ENCODE measurements at regions not wholly inside any gene's neighbourhood (a gene's known extent, or its start where the extent isn't known, plus 50 kb on each side); places are given as distances from the start of the nearest gene placed in this dataset.
"Not testable (repeated sequence)": the region's sequence is repeated elsewhere in the genome, so short reads cannot be mapped to it uniquely, and the experiment has no call there.

DNA sequence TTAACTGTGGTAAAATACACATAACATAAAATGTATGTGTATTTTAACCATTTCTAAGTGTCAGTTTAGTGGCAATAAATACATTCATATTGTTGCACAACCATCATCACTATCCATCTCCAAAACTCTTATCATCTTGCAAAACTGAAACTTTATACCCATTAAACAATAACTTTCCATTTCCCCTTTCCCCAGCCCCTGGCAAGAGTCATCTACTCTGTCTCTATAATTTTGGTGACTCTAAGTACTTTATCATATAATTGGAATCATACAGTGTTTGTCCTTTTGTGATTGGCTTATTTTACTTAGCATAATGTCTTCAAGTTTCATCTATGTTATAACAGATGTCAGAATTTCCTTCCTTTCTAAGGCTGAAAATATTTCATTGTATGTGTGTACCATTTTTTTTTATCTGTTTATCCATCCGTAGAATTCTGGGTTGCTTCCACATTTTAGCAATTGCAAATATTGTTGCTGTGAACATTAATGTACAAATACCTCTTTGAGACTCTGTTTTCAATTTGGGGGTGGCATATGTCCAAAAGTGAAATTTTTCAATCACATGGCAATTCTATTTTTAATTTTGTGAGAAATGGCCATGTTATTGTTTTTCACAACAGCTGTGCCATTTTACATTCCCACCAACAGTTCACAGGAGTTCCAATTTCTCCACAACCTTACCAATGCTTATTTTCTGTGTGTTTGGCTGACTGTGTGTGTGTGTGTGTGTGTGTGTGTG, 153.9 kb upstream of the GORAB start:
- DNase-seq, result no peak

DNA sequence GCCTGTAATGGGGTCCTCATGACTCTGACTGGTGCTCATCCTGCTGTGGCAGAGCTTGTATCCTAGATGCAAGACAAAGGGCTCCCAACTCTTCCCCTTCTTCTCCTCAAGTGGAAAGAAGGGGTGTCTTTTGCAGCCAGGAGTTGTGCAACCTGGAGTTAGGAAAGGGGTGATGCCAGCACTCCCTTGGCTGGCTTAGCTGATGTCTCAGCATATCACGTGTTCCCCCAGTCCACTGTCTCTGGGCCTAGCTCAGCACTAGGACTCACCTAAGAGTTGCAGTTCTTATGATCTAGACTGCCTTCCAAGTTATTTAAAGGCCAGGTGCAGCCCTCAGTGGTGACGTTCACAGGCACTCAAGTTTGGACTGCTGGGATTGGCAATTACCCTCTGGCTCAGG, 146.2 kb upstream of the GORAB start:
- DNase-seq, result no peak

DNA sequence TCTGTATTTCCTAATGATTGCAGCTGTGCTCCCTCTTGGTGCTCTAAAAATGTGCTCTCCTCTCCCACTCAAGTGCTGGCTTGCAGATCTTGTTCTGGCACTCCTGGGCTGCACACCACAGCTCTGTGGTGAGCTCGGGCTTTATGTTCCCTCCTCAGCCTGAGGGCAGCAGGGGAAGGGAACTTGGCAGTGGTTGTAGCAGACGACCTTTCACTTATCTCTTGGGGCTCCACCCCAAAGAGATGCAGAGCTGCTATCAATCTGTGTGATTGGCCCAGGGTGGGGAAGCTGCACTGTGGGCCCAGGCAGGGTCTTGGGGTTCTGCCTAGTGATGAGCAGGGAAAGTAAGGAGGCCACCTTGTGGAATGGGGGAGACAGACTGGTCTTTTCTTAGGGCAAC, 143.5 kb upstream of the GORAB start:
- DNase-seq, result no peak

DNA sequence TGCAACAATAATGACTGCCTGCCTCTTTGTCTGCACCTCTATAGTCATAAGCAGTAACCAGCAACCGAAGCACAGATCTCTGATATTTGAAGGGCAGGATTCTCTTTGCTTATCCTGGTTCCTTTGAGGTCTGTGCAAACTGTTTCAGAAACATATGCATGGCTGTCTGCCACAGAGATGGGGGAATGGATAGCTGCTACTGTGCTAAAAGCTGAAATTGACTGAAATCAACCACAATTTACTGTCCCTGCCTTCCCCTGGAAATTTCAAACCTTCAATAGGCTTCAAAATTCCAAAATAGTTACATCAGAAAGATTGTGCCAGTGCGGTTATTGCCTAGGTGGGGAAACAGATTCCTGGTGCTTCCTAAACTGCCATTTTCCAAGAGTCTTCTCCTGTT, 136.8 kb upstream of the GORAB start:
- DNase-seq, result peak; percentile 28

DNA sequence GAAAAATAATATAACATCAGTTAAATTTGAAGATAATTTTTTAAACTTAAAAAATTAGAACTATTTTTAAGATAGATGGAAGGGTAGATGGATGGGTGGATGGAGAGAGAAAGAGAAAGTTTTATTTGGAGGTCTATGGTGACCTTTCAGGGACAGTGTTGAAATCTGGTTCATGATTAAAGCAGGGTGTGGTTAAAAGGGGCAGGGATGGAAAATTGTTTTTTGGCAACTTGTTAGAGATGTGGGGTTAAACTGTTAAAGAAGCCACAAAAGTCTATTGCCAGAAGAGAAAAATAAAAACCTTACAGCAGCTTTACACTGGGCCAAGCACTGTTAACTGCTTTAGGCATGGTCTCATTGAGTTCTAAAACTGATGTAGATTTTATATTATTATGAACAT, 134.9 kb upstream of the GORAB start:
- no peak for DNase-seq

DNA sequence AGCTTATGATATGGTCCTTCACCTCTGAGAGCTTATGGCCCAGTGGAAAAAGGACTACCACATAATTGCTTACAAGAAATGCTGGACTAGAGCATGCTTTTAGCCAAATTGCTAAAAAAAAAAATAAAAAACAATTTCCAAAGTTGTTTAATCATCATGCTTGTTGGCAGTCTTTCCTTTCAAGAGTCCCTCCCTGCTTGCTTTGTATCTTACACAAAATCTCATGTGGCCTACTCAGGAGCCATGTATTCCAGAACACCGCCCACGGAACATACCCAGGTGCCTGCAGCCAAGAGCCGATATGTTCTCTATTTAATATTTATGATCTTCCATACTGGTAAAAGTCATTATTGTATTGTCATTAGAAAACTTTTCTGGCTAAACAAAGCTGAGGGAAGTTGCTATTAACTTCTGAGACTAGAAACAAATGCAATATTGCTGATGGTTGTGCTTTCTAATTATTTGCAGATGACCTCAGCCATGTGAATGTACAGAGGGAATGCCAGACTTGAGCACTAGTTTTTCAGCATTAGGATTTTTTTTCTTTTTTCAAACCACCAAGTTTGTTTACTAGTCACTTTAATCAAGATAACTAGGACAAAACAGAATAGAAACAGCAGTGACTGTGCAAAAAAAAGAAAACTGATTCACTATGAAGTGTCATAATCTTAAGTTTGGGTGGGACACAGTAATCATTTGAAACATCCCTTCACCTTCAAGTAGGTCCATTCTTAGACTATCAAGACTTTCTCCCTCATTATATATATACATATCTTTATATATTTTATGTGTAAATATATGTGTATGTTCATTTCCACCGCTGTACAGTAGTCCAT, 129.3 kb upstream of the GORAB start:
- peak; percentile 67 for DNase-seq

DNA sequence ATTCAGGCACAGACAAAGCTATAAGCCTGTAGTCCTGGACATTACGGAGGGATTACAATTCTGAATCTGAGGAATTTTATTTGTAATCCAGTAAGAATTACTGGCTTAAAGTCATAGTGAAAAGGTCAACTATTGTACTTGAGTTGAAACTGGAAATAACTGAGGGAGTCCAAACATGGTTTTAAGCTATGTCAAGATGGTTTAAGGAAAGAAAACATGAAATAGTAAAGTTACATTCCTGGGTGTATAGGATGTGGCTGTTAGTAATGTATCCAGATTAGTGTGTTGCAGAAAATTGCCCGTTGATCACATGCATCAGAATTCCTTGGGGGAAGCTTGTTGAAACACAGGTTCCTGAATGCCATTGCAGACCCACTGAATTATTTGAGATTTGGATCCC, 124.8 kb upstream of the GORAB start:
- no peak for DNase-seq

DNA sequence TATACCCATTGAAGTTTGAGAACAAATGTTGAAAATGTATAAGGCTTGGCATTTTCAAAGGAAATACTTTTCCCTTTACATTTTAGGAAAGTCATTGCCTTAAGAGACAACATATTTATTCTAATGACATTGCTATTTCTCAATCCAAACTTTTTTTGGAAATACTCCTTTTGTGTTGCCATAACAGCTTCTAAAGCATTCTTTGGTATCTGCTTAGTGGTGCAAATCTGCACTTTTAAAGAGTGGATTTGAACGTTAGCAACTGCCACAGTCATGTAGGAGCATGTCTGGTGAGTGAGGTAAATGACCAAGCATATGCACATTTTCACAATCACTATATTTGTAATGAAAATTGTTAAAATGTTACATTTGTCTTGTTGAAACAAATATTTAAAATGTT, 124.4 kb upstream of the GORAB start:
- DNase-seq, result no peak

DNA sequence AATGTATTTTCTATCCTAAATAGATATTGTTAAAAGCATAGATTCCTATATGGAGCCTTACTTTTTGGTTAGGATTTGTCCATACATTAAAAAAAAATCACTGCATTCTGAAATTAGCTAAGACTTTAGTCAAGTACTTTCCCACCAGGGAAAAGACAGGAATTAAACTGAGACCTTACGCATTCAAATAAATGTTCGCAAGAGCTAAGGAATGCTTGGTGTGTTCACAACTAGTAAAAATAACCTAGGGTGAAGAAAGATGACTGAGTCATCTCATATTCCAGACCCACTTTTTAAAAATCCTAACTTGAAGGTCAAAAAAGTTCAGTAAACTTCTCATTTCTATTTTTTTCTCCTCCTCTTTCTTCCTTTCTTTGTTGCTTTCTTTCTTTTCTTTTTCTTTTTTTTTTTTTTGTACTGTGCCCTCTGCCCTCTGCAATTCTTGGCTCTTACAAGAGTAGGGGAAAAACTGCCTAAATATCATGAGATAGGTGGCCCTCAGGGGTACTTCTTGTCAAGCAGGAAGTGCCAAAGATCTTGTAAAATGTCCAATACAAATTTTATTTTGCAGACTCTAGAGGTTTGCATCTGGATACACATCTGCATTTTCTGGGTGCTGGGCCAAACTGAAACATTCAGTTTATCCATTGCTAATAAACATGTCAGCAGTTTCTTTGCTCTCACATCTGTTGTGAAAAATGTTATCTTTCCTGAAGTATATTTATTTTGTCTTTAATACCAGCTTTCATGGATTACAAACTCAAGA, 121.4 kb upstream of the GORAB start:
- DNase-seq, result peak; percentile 57

DNA sequence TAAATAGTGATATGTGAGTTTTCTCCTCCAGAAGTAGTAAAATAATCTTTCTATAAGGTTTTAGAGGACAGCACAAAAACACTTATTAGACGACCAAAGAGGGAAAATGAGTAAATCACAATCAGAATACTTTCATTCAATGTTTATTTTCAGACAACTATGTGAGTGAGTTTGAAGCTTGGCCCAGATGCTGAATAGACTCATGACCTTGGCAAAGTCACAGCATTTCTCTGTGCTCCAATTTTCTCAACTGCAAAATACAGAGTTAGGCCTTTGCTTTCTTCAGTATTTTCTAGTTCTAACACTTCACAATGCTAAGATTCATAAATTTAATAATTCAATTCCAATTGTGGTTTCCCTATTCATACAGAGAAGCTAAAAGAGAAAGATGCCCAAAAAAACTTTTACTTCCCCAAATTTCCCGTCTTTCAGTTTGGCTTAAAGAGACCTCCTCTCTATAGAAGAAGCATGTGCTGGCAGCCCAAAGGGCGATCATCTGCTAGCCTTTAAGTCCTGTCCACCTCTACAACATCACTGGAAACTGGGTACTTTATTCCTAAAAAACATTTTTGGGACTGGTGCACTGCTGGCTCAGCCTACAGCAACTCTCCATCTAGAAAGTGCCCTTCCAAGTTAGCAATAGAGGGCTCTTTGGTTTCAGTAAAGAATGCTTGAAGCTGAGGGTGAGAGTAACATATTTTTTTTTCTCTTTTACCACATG, 116.8 kb upstream of the GORAB start:
- DNase-seq, result no peak

DNA sequence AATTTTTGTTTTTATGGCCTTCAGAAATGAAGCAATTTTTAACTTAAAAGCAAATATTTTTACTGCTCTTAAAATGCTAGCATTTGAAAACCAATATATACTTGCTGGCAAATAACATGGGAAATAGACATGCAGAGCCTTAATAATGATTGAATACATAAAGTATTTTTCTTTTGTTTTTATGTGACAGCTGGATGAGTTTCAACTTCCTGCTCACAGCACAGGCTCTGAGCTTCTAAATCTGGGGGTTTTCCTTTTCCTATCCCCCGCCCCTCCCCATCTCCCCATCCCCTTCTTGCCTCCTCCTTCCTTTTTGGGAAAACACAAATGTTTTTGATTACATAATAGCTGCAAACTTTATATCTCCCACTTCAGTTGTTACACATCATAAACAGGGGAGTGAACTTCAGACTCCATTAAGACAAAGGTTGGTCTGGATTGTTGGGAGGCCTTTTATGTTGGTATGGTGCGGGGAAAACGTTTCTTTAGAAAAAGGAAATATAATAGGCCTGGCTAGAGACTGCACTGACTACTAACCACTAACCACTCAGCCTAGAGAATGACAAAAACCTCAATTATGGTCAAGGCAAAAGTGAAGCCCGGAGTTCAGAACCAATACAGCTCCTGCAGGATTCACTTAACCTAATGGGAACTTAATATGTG, 116.1 kb upstream of the GORAB start:
- DNase-seq, result peak; percentile 60

DNA sequence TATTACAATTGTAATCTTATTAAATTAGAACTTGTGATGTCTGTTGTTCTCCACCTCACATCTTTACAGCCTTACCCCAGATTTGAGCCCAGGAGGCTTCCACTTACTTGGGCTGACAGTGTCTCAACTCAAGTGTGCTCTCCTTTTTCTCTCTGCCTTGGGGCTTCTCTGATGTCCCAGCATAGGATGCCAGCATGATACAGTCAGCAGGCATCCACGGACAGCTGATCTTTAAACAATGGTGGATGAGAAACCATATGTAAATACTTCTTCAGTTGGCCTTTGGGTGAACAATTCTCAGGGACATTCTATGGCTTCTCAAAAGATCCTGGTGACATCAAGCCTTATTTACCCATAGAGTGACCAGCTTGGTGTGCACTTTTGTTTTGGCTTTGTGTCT, 107.6 kb upstream of the GORAB start:
- no peak for DNase-seq

DNA sequence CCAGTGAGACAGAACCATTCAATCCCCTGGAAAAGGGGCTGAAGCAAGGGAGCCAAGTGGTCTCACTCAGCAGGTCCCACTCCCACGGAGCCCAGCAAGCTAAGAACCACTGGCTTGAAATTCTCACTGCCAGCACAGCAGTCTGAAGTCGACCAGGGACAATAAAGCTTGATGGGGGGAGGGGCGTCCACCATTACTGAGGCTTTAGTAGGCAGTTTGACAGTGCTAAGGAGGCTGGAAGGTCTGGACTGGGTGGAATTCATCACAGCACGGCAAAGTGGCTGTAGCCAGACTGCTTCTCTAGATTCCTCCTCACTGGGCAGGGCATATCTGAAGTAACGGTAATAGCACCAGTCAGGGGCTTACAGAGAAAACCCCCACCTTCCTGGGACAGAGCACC, 105.4 kb upstream of the GORAB start:
- no peak for DNase-seq

DNA sequence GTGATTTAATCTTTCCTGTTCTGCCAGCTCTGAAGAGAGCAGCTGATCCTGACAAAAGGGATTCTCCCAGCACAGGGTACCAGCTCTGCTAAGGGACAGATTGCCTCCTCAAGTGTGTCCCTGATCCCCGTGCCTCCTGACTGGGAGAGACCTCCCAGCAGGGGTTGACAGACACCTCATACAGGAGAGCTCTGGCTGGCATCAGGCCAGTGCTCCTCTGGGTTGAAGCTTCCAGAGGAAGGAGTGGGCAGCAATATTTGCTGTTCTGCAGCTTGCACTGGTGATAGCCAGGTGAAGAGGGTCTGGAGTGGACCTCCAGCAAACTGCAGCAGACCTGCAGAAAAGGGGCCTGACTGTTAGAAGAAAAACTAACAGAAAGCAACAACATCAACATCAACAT, 105.0 kb upstream of the GORAB start:
- DNase-seq, result not testable (repeated sequence)

DNA sequence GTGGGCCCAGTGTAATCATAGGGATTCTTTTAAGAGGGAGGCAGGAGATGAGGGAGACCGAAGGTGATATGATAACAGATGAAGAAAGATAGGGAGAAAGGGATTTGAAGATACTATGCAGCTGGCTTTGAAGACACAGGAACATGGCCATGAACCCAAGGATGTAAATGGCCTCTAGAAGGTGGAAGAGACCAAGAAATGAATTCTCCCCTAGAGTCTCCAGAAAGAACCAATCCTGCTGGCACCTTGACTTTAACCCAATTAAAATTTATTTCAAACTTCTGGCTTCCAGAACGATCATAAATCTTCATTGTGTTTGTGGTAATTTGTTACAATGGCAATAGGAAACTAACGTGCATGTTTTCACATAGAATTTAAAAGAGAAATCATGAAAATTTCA, 95.0 kb upstream of the GORAB start:
- DNase-seq, result no peak

DNA sequence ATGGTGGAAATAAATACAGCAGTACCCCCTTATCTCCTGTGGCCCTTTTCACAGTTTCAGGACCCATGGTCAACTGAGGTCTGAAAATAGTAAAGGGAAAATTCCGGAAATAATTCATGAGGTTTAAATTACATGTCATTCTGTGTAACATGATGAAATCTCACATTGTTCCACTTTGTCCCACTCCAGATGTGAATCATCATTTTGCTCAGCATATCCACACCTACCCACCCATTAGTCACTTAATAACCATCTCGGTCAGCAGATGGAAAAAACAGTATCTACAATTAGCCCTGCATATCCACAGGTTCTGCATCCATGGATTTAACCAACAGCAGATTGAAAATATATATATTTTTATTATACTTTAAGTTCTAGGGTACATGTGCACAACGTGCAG, 86.9 kb upstream of the GORAB start:
- DNase-seq, result no peak

DNA sequence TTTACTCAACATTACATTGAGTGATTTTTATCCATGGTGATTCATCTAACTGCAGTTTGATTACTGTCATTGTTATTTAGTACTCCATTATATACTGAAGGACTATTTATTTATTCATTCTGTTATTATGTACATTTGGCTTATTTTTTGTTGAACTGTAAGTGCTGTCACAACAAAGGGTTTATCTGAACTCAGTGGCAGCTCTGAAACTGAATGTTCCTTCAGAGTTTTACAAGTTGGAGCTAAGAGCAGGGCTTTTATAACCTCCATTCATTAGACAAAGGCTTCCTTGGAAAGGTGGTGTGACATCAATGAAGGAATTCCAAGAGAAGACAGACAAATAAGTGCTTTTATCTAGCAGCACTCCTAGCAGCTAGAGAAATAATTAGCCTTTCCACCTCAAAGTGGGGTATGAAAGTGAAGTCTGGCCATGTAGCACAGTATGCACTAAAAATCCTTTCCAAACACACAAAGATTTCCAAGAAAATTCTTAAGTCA, 83.3 kb upstream of the GORAB start:
- DNase-seq, result no peak

DNA sequence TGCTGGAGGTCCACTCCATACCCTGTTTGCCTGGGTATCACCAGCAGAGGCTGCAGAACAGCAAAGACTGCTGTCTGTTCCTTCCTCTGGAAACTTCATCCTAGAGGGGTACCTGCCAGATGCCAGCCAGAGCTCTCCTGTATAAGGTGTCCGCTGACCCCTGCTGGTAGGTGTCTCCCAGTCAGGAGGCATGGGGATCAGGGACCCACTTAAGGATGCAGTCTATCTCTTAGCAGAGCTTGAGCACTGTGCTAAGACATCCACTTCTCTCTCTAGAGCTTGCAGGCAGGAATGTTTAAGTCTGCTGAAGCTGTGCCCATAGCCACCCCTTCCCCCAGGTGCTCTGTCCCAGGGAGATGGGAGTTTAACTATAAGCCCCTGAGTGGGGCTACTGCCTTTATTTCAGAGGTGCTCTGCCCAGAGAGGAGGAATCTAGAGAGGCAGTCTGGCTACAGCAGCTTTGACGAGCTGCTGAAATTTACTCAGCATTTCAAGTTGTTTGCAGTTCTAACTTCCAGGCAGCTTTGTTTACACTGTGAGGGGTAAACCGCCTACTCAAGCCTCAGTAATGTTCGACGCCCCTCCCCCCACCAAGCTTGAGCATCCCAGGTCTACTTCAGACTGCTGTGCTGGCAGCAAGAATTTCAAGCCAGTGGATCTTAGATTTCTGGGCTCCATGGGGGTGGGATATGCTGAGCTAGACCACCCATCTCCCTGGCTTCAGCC, 74.5 kb upstream of the GORAB start:
- DNase-seq, result not testable (repeated sequence)

DNA sequence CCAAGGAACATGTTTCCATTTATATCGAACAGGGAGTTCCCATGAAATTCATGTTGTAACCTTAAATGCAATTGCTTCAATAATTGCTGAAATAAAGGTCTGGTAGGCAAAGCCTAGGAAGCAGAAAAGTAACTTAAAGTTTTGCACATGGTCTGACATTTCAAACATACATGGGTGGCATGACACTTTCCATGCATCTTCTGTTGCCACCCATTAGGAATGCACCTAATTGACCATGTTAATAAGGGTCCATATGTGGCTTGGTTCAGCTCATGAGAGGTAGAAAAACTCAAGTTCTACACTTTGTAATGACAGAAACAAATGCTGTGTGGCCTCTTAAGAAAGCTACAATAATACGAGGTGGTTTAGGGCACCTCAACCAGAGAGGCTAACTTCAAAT, 72.0 kb upstream of the GORAB start:
- peak; percentile 17 for DNase-seq

DNA sequence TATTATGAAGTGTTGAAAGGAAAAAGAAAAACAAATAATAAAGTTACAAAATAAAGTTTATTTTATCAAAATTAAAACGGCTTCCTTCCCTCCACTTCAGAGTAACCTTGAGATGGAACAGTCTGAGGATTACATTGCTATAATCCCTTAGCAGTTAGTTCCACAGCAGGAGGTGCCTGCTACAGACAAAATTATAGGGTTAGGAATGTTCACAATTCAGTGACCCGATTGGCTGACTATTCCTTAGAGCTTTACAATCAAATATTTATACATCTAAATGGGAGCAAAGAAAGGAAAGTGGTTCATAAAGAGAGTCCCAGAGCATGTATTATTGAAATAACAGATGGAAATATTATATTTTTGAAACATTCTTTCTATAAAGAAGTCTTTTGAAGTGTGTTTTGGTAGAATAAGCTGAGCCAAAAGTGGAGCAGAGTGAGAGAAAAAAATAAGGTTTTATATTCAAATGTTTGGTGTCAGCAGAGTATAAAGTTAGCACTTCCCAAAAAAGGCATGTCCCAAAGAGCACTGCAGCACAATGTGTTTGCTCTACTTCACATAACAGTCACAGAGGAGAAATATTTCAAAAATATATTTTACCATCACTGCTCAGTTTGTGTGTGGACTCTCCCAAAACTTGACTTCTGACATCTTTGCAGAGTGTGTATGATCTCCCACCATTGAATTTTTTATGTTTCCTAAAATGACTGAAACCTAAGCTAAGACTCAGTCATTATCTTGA, 71.4 kb upstream of the GORAB start:
- DNase-seq, result peak; percentile 33

DNA sequence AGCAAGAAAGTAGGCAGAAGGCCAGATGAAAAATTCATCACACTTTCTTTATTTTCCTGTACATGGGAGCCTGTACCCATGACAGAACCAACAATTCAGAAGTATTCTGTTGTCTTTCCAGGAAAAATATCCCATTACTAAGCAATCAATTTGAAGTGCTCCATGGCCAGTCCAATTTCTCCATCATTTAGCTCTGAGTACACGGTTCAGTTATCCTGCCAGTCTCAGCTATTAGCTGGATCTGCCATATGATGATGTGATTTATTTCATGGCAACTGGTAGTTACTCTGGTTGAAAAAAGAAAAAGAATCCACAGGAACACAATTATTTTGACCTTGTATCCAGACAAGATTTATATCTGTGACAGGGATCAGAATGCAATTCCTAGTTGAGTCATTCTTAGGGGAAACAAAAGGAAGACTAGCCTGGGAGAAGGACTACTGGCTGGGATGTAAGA, 70.6 kb upstream of the GORAB start:
- peak; percentile 45 for DNase-seq

Measured in right hindlimb (tissue), 1 donor.